ENCODE measurements at regions not wholly inside any gene's neighbourhood (a gene's known extent, or its start where the extent isn't known, plus 50 kb on each side); places are given as distances from the start of the nearest gene placed in this dataset.

DNA sequence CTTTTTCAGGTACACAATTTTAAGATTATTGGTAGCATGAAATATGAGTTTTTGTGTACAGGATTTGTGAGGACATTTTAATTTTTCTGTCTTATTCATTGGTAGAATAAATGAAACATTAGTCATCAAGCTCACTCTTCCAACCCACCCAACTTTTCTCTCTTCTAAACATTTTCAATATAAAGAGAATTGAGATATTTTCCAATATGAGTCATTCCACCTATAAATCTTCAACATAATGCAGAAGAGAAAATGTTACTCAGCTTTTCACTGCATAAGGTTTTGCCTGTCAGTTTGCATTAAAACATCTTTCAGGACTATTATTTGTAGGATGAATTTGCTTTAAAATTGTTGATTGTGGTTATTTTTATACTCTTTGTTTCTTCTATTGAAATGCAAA, 330.7 kb downstream of the PCDH20 start:
- intact Hi-C loops (cut with DNase I): no loop called here

DNA sequence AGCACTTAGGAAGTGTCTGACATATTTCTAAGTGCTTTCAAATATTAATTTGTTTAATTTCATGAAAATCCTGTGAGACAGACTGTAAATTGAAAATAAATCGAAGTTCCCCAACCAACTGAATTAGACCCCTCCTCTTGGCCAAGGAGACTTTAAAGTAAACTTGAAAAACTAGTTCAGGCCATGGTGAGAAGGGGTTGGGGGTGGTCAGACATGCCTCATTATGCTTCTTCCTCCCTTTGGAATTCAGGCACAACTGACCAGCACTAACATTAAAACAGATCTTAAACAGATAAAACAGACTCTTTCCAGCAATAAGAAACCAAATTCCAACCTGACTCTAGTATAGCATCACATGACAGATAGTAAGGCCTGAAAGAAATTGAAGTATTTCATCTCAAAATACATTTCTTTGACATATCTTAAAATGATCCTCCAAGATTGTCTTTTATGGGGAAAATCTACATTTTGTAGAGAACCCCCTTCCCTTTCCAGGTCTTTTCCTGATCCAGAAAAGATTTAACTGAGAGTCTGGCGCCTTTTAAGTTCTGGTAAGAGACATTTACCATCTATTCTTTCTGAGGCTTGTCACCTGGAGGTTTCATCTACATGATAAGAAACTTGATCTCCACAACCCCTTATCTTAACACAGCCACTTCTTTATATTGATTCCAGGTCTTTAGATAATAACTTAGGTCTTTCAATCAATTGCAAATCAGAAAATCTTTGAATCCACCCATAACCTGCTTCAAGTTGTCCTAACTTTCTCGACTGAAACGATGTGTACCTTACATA, 336.5 kb downstream of the PCDH20 start:
- no peak overlapping the region for H3K27ac ChIP-seq
- ATAC-seq (no peak), DNase-seq (no peak)
- TF ChIP-seq, protein P1, sequence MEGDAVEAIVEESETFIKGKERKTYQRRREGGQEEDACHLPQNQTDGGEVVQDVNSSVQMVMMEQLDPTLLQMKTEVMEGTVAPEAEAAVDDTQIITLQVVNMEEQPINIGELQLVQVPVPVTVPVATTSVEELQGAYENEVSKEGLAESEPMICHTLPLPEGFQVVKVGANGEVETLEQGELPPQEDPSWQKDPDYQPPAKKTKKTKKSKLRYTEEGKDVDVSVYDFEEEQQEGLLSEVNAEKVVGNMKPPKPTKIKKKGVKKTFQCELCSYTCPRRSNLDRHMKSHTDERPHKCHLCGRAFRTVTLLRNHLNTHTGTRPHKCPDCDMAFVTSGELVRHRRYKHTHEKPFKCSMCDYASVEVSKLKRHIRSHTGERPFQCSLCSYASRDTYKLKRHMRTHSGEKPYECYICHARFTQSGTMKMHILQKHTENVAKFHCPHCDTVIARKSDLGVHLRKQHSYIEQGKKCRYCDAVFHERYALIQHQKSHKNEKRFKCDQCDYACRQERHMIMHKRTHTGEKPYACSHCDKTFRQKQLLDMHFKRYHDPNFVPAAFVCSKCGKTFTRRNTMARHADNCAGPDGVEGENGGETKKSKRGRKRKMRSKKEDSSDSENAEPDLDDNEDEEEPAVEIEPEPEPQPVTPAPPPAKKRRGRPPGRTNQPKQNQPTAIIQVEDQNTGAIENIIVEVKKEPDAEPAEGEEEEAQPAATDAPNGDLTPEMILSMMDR (IDR thresholded peaks at IDR 0.05): no peak
- no peak for TF ChIP-seq POLR2A (IDR thresholded peaks at IDR 0.05)
- no peaks in the 10 kb centered on the region for H3K9me3 ChIP-seq
- intact Hi-C loops (cut with DNase I): no loop called here
- no peaks in the 10 kb centered on the region for H3K36me3 ChIP-seq (replicated peaks in 1 of 2; ENCODE audit: insufficient read depth in 1 of 2, low read depth in 2 of 2)
- no peaks in the 10 kb centered on the region for H3K27me3 ChIP-seq
- no peak overlapping the region for H3K4me3 ChIP-seq
- no peaks in the 10 kb centered on the region for H3K4me1 ChIP-seq
- 47 to 52% methylated on average over 4 of the region's 4 CpGs for WGBS, 2 donors

More for the DNA sequence above, 330.7 kb downstream of the PCDH20 start:
- Histone ChIP-seq H3K9me3 (no peaks in the 10 kb centered on the region), H3K27ac (no peak overlapping the region), H3K4me3 (no peak overlapping the region), H3K36me3 (replicated peaks in 1 of 2; ENCODE audit: insufficient read depth in 1 of 2, low read depth in 2 of 2) (no peaks in the 10 kb centered on the region), H3K4me1 (no peaks in the 10 kb centered on the region), H3K27me3 (no peaks in the 10 kb centered on the region)
- DNase-seq (no peak), ATAC-seq (no peak)
- TF ChIP-seq POLR2A (IDR thresholded peaks at IDR 0.05): no peak
- TF ChIP-seq, protein P1 (IDR thresholded peaks at IDR 0.05): no peak

DNA sequence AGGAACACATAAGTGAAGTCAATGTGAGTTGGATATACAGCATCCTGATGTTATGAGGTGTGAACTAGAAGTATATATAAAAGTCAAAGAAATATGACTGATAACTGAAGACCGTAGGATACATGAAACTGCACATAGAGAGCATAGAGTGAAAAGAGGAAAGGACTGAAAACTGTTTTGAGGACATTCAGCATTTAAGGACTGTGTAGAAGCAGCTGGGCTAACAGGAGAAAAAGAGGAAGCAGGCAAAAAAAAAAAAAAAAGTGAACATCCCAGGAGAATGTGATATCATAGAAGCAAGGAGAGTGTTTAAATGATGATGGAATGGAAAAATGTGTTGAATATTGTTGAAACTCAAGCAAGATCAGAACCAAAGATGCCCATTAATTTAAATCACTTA, 363.5 kb downstream of the PCDH20 start:
- ATAC-seq (no peak), DNase-seq (no peak)
- intact Hi-C loops (cut with DNase I): no loop called here
- H3K4me3 ChIP-seq: no peak overlapping the region
- no peaks in the 10 kb centered on the region for H3K36me3 ChIP-seq (replicated peaks in 1 of 2; ENCODE audit: insufficient read depth in 1 of 2, low read depth in 2 of 2)
- TF ChIP-seq POLR2A (IDR thresholded peaks at IDR 0.05): no peak
- TF ChIP-seq, protein P1 (IDR thresholded peaks at IDR 0.05): no peak
- no peaks in the 10 kb centered on the region for H3K27me3 ChIP-seq
- 63 to 65% methylated on average over 1 of the region's 1 CpG for WGBS, 2 donors
- H3K27ac ChIP-seq: no peak overlapping the region
- no peaks in the 10 kb centered on the region for H3K4me1 ChIP-seq
- no peaks in the 10 kb centered on the region for H3K9me3 ChIP-seq

DNA sequence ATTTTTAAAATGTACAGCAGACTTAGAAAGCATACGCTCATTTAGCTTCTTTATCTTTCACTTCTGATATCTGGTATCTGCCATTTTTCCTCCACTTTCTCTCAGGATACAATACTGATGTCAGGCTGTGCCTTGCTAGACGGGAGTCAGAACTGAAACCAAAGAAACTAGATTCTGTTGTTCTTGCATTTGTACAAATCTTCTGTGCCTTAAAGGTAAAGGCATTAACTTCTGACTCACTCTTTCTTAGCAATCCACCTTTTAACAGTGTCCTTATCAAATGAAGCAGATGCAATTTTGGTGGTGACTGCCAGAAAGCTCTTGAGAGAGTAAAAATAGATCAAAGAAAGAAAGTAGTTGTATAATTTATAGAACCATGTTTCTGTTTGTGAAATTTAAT, 370.4 kb downstream of the PCDH20 start:
- intact Hi-C loops (cut with DNase I): no loop called here
- Histone ChIP-seq H3K9me3 (no peaks in the 10 kb centered on the region), H3K27me3 (no peaks in the 10 kb centered on the region), H3K27ac (no peak overlapping the region), H3K4me1 (no peaks in the 10 kb centered on the region), H3K36me3 (replicated peaks in 1 of 2; ENCODE audit: insufficient read depth in 1 of 2, low read depth in 2 of 2) (no peaks in the 10 kb centered on the region), H3K4me3 (no peak overlapping the region)
- ATAC-seq (no peak), DNase-seq (no peak)
- TF ChIP-seq, protein P1 (IDR thresholded peaks at IDR 0.05): no peak
- no peak for TF ChIP-seq POLR2A (IDR thresholded peaks at IDR 0.05)
- 32 to 40% methylated on average over 2 of the region's 2 CpGs for WGBS, 2 donors

DNA sequence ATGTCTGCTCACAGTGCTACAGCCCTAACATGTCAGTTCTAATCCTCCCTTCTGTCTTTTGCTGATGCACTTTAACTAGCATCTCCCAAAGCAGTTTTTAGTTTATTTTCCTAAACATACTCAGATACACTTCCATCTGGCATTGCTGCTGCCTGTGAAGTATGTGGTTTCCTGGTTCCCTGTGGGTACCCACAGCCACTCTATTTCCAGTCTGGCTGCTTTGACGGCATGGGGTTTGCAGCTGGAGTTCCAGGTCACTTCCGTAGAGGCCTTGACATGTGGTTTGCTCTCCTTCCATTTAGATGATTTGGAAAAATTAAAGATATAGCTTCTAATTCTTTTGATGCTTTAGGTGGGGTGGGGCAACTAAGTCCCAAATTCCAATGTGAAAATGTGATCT, 375.5 kb downstream of the PCDH20 start:
- Histone ChIP-seq H3K27me3 (no peaks in the 10 kb centered on the region), H3K4me1 (no peaks in the 10 kb centered on the region), H3K4me3 (no peak overlapping the region), H3K27ac (no peak overlapping the region), H3K9me3 (no peaks in the 10 kb centered on the region), H3K36me3 (replicated peaks in 1 of 2; ENCODE audit: insufficient read depth in 1 of 2, low read depth in 2 of 2) (no peaks in the 10 kb centered on the region)
- no peak for ATAC-seq
- no peak for TF ChIP-seq POLR2A (IDR thresholded peaks at IDR 0.05)
- TF ChIP-seq, protein P1 (IDR thresholded peaks at IDR 0.05): no peak
- WGBS, 2 donors: 58 to 69% methylated on average over 2 of the region's 2 CpGs
- intact Hi-C loops (cut with DNase I): no loop called here
- no peak for DNase-seq

All from body of pancreas (tissue), 4 donors.